T47D (cell line): ENCODE measurements at regions not wholly inside any gene's neighbourhood (a gene's known extent, or its start where the extent isn't known, plus 50 kb on each side); places are given as distances from the start of the nearest gene placed in this dataset.

Source experiments
- DNase-seq, 2 experiments: peaks; one replicate each; pipeline versions ENCODE4 v3.0.0 to v3.0.0-alpha.2; 2011 to 2012; ENCODE audit warnings: low read depth in 1 of 2, low spot score in 1 of 2
- JUND ChIP-seq: IDR thresholded peaks from 2 replicates; pipeline ENCODE4 v1.6.1; 2012; ENCODE audit warnings: low read depth
- in situ Hi-C: cut with HindIII; loops from 2 replicates; pipeline ENCODE4 v1.10.0; 2016; ENCODE audit warnings: low sequenced_read_pairs, low pct_unique_long_range_greater_than_20kb

GRCh38 chr1:216823731-216824130 lies 100.5 kb upstream of the ESRRG start:
- in situ Hi-C loops = no loop called here

GRCh38 chr1:216822480-216822879 lies 99.3 kb upstream of the ESRRG start:
- DNase-seq = peak in 1 of 2 experiments; percentile 69
- in situ Hi-C loops = no loop called here
- no peak for TF ChIP-seq JUND

More at GRCh38 chr1:216823731-216824130, 100.5 kb upstream of the ESRRG start:
- TF ChIP-seq JUND = no peak
- no peak for DNase-seq

GRCh38 chr1:216820345-216820744 lies 97.1 kb upstream of the ESRRG start:
- no peak for TF ChIP-seq JUND
- in situ Hi-C loops = no loop called here
- peak in 1 of 2 experiments; percentile 31 for DNase-seq

- in situ Hi-C loops = no loop called here
- no peak for TF ChIP-seq JUND
Measured at GRCh38 chr1:216818284-216818683, 95.1 kb upstream of the ESRRG start.

GRCh38 chr1:216815260-216816131 lies 92.3 kb upstream of the ESRRG start:
- in situ Hi-C loops = no loop called here
- DNase-seq = no peak
- TF ChIP-seq JUND = no peak

More at GRCh38 chr1:216818284-216818683, 95.1 kb upstream of the ESRRG start:
- DNase-seq = no peak

- no peak for DNase-seq
- in situ Hi-C loops = no loop called here
- TF ChIP-seq JUND = no peak
Measured at GRCh38 chr1:216814576-216815259, 91.5 kb upstream of the ESRRG start.

- in situ Hi-C loops = no loop called here
- no peak for DNase-seq
Measured at GRCh38 chr1:216812966-216813365, 89.7 kb upstream of the ESRRG start.

GRCh38 chr1:216809649-216810048 lies 86.4 kb upstream of the ESRRG start:
- no peak for DNase-seq
- in situ Hi-C loops = no loop called here
- no peak for TF ChIP-seq JUND

More at GRCh38 chr1:216812966-216813365, 89.7 kb upstream of the ESRRG start:
- no peak for TF ChIP-seq JUND

GRCh38 chr1:216807696-216808095 lies 84.5 kb upstream of the ESRRG start:
- in situ Hi-C loops = no loop called here
- DNase-seq = no peak

GRCh38 chr1:216805953-216806352 lies 82.7 kb upstream of the ESRRG start:
- in situ Hi-C loops = no loop called here
- DNase-seq = no peak
- TF ChIP-seq JUND = no peak

More at GRCh38 chr1:216807696-216808095, 84.5 kb upstream of the ESRRG start:
- TF ChIP-seq JUND = no peak

- in situ Hi-C loops = no loop called here
- DNase-seq = no peak
- no peak for TF ChIP-seq JUND
Measured at GRCh38 chr1:216805233-216805632, 82.0 kb upstream of the ESRRG start.

GRCh38 chr1:216804111-216804510 lies 80.9 kb upstream of the ESRRG start:
- DNase-seq = no peak
- TF ChIP-seq JUND = no peak
- in situ Hi-C loops = no loop called here

- in situ Hi-C loops = no loop called here
- no peak for DNase-seq
- no peak for TF ChIP-seq JUND
Measured at GRCh38 chr1:216794586-216794985, 71.4 kb upstream of the ESRRG start.
